CD14-positive monocyte (primary cell): ENCODE measurements at regions not wholly inside any gene's neighbourhood (a gene's known extent, or its start where the extent isn't known, plus 50 kb on each side); places are given as distances from the start of the nearest gene placed in this dataset.

Experiments used
- DNase-seq, 3 donors: peaks; one replicate each; pipeline ENCODE4 v3.0.0-alpha.2; 2011 to 2022
- H2AFZ ChIP-seq: 2 replicates; pipeline ENCODE4 v1.6.0; 2012; ENCODE audit warnings: mild to moderate bottlenecking, low read depth, low read length, inconsistent platforms; ENCODE audit not compliant: insufficient read depth, poor library complexity, severe bottlenecking
- H3K27ac ChIP-seq, 2 donors: 1 replicate in 1 of 2; 2 replicates in 1 of 2; pipeline ENCODE4 v1.5.1; 2012 to 2013; ENCODE audit warnings: low read length in 2 of 2, control low read depth in 1 of 2, inconsistent platforms in 1 of 2, low read depth in 1 of 2, mild to moderate bottlenecking in 1 of 2
- H3K27me3 ChIP-seq, 2 donors: one replicate each; pipeline versions ENCODE4 v1.6.0 to v1.6.1; 2011 to 2013; ENCODE audit warnings: low read length in 2 of 2; ENCODE audit not compliant: control insufficient read depth in 2 of 2, insufficient read depth in 2 of 2
- H3K36me3 ChIP-seq, 2 donors: replicated peaks in 1 of 2; 1 replicate in 1 of 2; 2 replicates in 1 of 2; pipeline versions ENCODE4 v1.5.1 to v1.6.1; 2012 to 2013; ENCODE audit warnings: low read length in 2 of 2, control low read depth in 1 of 2, inconsistent platforms in 1 of 2, mild to moderate bottlenecking in 1 of 2; ENCODE audit not compliant: insufficient read depth in 2 of 2, control insufficient read depth in 1 of 2
- H3K4me1 ChIP-seq, 2 donors: 1 replicate in 1 of 2; 2 replicates in 1 of 2; pipeline versions ENCODE4 v1.5.1 to v1.6.1; 2012 to 2013; ENCODE audit warnings: low read length in 2 of 2, control low read depth in 1 of 2, inconsistent platforms in 1 of 2, mild to moderate bottlenecking in 1 of 2, moderate library complexity in 1 of 2; ENCODE audit not compliant: insufficient read depth in 2 of 2, control insufficient read depth in 1 of 2
- H3K4me2 ChIP-seq: replicated peaks from 2 replicates; pipeline ENCODE3; 2012; ENCODE audit warnings: low read length, moderate library complexity, mild to moderate bottlenecking; ENCODE audit not compliant: poor library complexity, severe bottlenecking; ENCODE audit errors: extremely low read depth
- H3K4me3 ChIP-seq, 3 experiments: fragments of 200-600 bp in 1 of 3; sonication (generic) in 1 of 3; replicated peaks in 1 of 3; 1 replicate in 2 of 3; 2 replicates in 1 of 3; pipeline ENCODE4 v1.5.1; 2011 to 2013; ENCODE audit warnings: low read length in 3 of 3, mild to moderate bottlenecking in 3 of 3, control low read depth in 2 of 3, low read depth in 2 of 3, inconsistent platforms in 1 of 3, moderate library complexity in 1 of 3
- H3K79me2 ChIP-seq: 2 replicates; pipeline ENCODE4 v1.6.0; 2012; ENCODE audit warnings: mild to moderate bottlenecking, control low read depth, inconsistent platforms, low read length, moderate library complexity; ENCODE audit not compliant: insufficient read depth
- H3K9ac ChIP-seq: 2 replicates; pipeline ENCODE4 v1.6.0; 2017; ENCODE audit warnings: low read length, mild to moderate bottlenecking; ENCODE audit not compliant: insufficient read depth, poor library complexity, severe bottlenecking
- H3K9me3 ChIP-seq, 2 donors: replicated peaks in 1 of 2; 1 replicate in 1 of 2; 2 replicates in 1 of 2; pipeline versions ENCODE4 v1.5.1 to v1.6.1; 2012 to 2013; ENCODE audit warnings: low read length in 2 of 2, control low read depth in 1 of 2; ENCODE audit not compliant: control insufficient read depth in 1 of 2, insufficient read depth in 1 of 2
- H4K20me1 ChIP-seq: 2 replicates; pipeline ENCODE4 v1.6.0; 2012; ENCODE audit warnings: mild to moderate bottlenecking, low read length, control low read depth, moderate library complexity; ENCODE audit not compliant: insufficient read depth
- H3K27ac Mint-ChIP-seq, 7 donors: one replicate each; pipeline ENCODE4 v1.8.0; 2020; ENCODE audit warnings: mild to moderate bottlenecking in 7 of 7, mixed read lengths in 7 of 7, moderate library complexity in 6 of 7, inconsistent platforms in 2 of 7
- H3K27me3 Mint-ChIP-seq, 3 donors: one replicate each; pipeline ENCODE4 v1.8.0; 2021 to 2022; ENCODE audit warnings: low read depth in 3 of 3, mild to moderate bottlenecking in 3 of 3, mixed read lengths in 3 of 3, moderate library complexity in 3 of 3, inconsistent platforms in 1 of 3
- H3K36me3 Mint-ChIP-seq, 2 donors: one replicate each; pipeline ENCODE4 v1.8.0; 2020; ENCODE audit warnings: mixed read lengths in 2 of 2, inconsistent platforms in 1 of 2, mild to moderate bottlenecking in 1 of 2
- H3K4me1 Mint-ChIP-seq: one replicate; pipeline ENCODE4 v1.8.0; 2020; ENCODE audit warnings: mild to moderate bottlenecking, mixed read lengths
- H3K4me3 Mint-ChIP-seq, 2 donors: one replicate each; pipeline ENCODE4 v1.8.0; 2020; ENCODE audit warnings: mild to moderate bottlenecking in 2 of 2, mixed read lengths in 2 of 2, moderate library complexity in 1 of 2
- H3K9me3 Mint-ChIP-seq, 7 donors: one replicate each; pipeline ENCODE4 v1.8.0; 2020 to 2022; ENCODE audit warnings: mixed read lengths in 7 of 7, mild to moderate bottlenecking in 6 of 7, moderate library complexity in 6 of 7, inconsistent platforms in 2 of 7
- CTCF ChIP-seq: fragments of 200-600 bp; IDR thresholded peaks from one replicate; pipeline ENCODE4 v1.8.0; 2022; ENCODE audit warnings: antibody characterized with exemption, mild to moderate bottlenecking
- WGBS: methylation state at CpG from one replicate; pipeline ENCODE4 v1.1.5; 2013; ENCODE audit warnings: missing lambda C conversion rate; ENCODE audit not compliant: insufficient coverage; 5-methylcytosine and 5-hydroxymethylcytosine counted together
- intact Hi-C, 2 donors: fragments of 100-400 bp; cut with micrococcal nuclease; formaldehyde crosslinking; loops; one replicate each; pipeline versions ENCODE4 v1.15.0 to v1.15.1; 2023

GRCh38 chr10:3396116-3396515, 223.5 kb upstream of the PITRM1 start:
- H3K36me3 Mint-ChIP-seq, result no peaks in the 10 kb centered on the region
- TF ChIP-seq CTCF, result no peak
- no peak overlapping the region for H3K4me2 ChIP-seq
- 100% methylated on average over 6 of the region's 10 CpGs for WGBS
- H3K27ac Mint-ChIP-seq, result no peak overlapping the region
- H3K4me3 Mint-ChIP-seq, result no peak overlapping the region
- intact Hi-C loops, result no loop called here
- H3K9me3 ChIP-seq, result peaks cover 0 to 4% of the 10 kb centered on the region in 2 donors
- H3K9ac ChIP-seq, result no peak overlapping the region
- no peaks in the 10 kb centered on the region for H3K4me1 Mint-ChIP-seq
- H2AFZ ChIP-seq, result no peak overlapping the region
- H4K20me1 ChIP-seq, result no peaks in the 10 kb centered on the region
- no peaks in the 10 kb centered on the region for H3K79me2 ChIP-seq
- no peak for DNase-seq
- H3K4me3 ChIP-seq, result no peak overlapping the region
- H3K36me3 ChIP-seq, result no peaks in the 10 kb centered on the region
- H3K9me3 Mint-ChIP-seq, result peaks cover 2 to 8% (median 3%) of the 10 kb centered on the region in 7 donors
- no peaks in the 10 kb centered on the region for H3K4me1 ChIP-seq
- no peaks in the 10 kb centered on the region for H3K27me3 ChIP-seq
- peaks cover 3 to 6% (median 4%) of the 10 kb centered on the region in 3 donors for H3K27me3 Mint-ChIP-seq
- no peak overlapping the region for H3K27ac ChIP-seq

- DNase-seq, result no peak
- intact Hi-C loops, result no loop called here
These were observed 222.9 kb upstream of the PITRM1 start for GRCh38 chr10:3395458-3395861.

More at GRCh38 chr10:3395458-3395861, 222.9 kb upstream of the PITRM1 start:
- H2AFZ ChIP-seq, result no peak overlapping the region
- no peak overlapping the region for H3K27ac ChIP-seq
- H3K9ac ChIP-seq, result no peak overlapping the region
- Mint-ChIP-seq H3K27me3 (peaks cover 1 to 6% (median 3%) of the 10 kb centered on the region in 3 donors), H3K27ac (no peak overlapping the region), H3K36me3 (no peaks in the 10 kb centered on the region), H3K4me1 (no peaks in the 10 kb centered on the region), H3K4me3 (no peak overlapping the region), H3K9me3 (peaks cover 2 to 8% (median 3%) of the 10 kb centered on the region in 7 donors)
- no peak overlapping the region for H3K4me2 ChIP-seq
- no peaks in the 10 kb centered on the region for H3K4me1 ChIP-seq
- no peaks in the 10 kb centered on the region for H4K20me1 ChIP-seq
- H3K4me3 ChIP-seq, result no peak overlapping the region
- H3K27me3 ChIP-seq, result no peaks in the 10 kb centered on the region
- H3K36me3 ChIP-seq, result no peaks in the 10 kb centered on the region
- H3K79me2 ChIP-seq, result no peaks in the 10 kb centered on the region
- H3K9me3 ChIP-seq, result peaks cover 0 to 4% of the 10 kb centered on the region in 2 donors
- TF ChIP-seq CTCF, result no peak
- 73% methylated on average over 4 of the region's 6 CpGs for WGBS
